HEK293 (cell line): ENCODE measurements at regions not wholly inside any gene's neighbourhood (a gene's known extent, or its start where the extent isn't known, plus 50 kb on each side); places are given as distances from the start of the nearest gene placed in this dataset.

Source experiments
- EGR2 ChIP-seq: fragments of 450-650 bp; formaldehyde crosslinking; IDR thresholded peaks from 2 replicates; pipeline ENCODE4 v1.5.1; 2016; ENCODE audit warnings: low read depth, missing biosample characterization, missing genetic modification characterization
- GLIS1 ChIP-seq: fragments of 450-650 bp; formaldehyde crosslinking; IDR thresholded peaks from 2 replicates; pipeline ENCODE4 v1.5.1; 2016; ENCODE audit warnings: missing biosample characterization, missing genetic modification characterization
- HOXA7 ChIP-seq: sonication (generic); formaldehyde crosslinking; IDR thresholded peaks from 2 replicates; pipeline ENCODE4 v1.8.1; 2022; ENCODE audit warnings: missing genetic modification reagents, borderline replicate concordance
- KLF10 ChIP-seq: fragments of 450-650 bp; IDR thresholded peaks from 2 replicates; pipeline ENCODE4 v1.5.1; 2018; ENCODE audit warnings: missing biosample characterization, mild to moderate bottlenecking, missing genetic modification characterization
- KLF8 ChIP-seq: fragments of 450-650 bp; formaldehyde crosslinking; IDR thresholded peaks from 2 replicates; pipeline ENCODE4 v1.5.1; 2016; ENCODE audit warnings: missing biosample characterization, missing genetic modification characterization
- MZF1 ChIP-seq: fragments of 450-650 bp; formaldehyde crosslinking; IDR thresholded peaks from 2 replicates; pipeline ENCODE4 v1.5.1; 2017; ENCODE audit warnings: missing biosample characterization, missing genetic modification characterization, borderline replicate concordance
- OVOL3 ChIP-seq: fragments of 450-650 bp; formaldehyde crosslinking; IDR thresholded peaks from 2 replicates; pipeline ENCODE4 v1.5.1; 2016; ENCODE audit warnings: missing biosample characterization, missing genetic modification characterization
- PBX3 ChIP-seq: sonication (generic); formaldehyde crosslinking; IDR thresholded peaks from 2 replicates; pipeline ENCODE4 v1.8.1; 2022; ENCODE audit warnings: mild to moderate bottlenecking, moderate library complexity, missing genetic modification reagents
- REPIN1 ChIP-seq: fragments of 450-650 bp; formaldehyde crosslinking; IDR thresholded peaks from 2 replicates; pipeline ENCODE4 v1.5.1; 2017; ENCODE audit warnings: missing biosample characterization, missing genetic modification characterization, low read depth
- REST ChIP-seq: fragments of 450-650 bp; formaldehyde crosslinking; IDR thresholded peaks from 2 replicates; pipeline ENCODE4 v1.5.1; 2016; ENCODE audit warnings: missing biosample characterization, missing genetic modification characterization
- ZBTB10 ChIP-seq: fragments of 450-650 bp; formaldehyde crosslinking; IDR thresholded peaks from 2 replicates; pipeline ENCODE4 v1.5.1; 2016; ENCODE audit warnings: missing biosample characterization, missing genetic modification characterization
- ZBTB20 ChIP-seq: fragments of 450-650 bp; formaldehyde crosslinking; IDR thresholded peaks from 2 replicates; pipeline ENCODE4 v1.5.1; 2016; ENCODE audit warnings: missing biosample characterization, missing genetic modification characterization
- ZBTB44 ChIP-seq: fragments of 450-650 bp; IDR thresholded peaks from 2 replicates; pipeline ENCODE4 v1.5.1; 2018; ENCODE audit warnings: missing biosample characterization, mild to moderate bottlenecking, missing genetic modification characterization
- ZBTB48 ChIP-seq: fragments of 450-650 bp; formaldehyde crosslinking; IDR thresholded peaks from 2 replicates; pipeline ENCODE4 v1.5.1; 2016; ENCODE audit warnings: missing biosample characterization, missing genetic modification characterization
- ZNF146 ChIP-seq: fragments of 450-650 bp; formaldehyde crosslinking; IDR thresholded peaks from 2 replicates; pipeline ENCODE4 v1.5.1; 2016; ENCODE audit warnings: missing biosample characterization, missing genetic modification characterization
- ZNF19 ChIP-seq: fragments of 450-650 bp; formaldehyde crosslinking; IDR thresholded peaks from 2 replicates; pipeline ENCODE4; 2016; ENCODE audit warnings: missing biosample characterization, missing genetic modification characterization, low read depth
- ZNF266 ChIP-seq: fragments of 450-650 bp; formaldehyde crosslinking; IDR thresholded peaks from 2 replicates; pipeline ENCODE4 v1.5.1; 2016; ENCODE audit warnings: missing biosample characterization, missing genetic modification characterization, low read depth
- ZNF341 ChIP-seq: fragments of 450-650 bp; formaldehyde crosslinking; IDR thresholded peaks from 2 replicates; pipeline ENCODE4; 2016; ENCODE audit warnings: low read depth, missing biosample characterization, missing genetic modification characterization
- ZNF391 ChIP-seq: fragments of 450-650 bp; formaldehyde crosslinking; IDR thresholded peaks from 2 replicates; pipeline ENCODE4 v1.5.1; 2016; ENCODE audit warnings: low read depth, missing biosample characterization, missing genetic modification characterization, borderline replicate concordance
- ZNF423 ChIP-seq: fragments of 450-650 bp; formaldehyde crosslinking; IDR thresholded peaks from 2 replicates; pipeline ENCODE4 v1.5.1; 2016; ENCODE audit warnings: missing biosample characterization, missing genetic modification characterization
- ZNF488 ChIP-seq: fragments of 450-650 bp; formaldehyde crosslinking; IDR thresholded peaks from 2 replicates; pipeline ENCODE4 v1.5.1; 2016; ENCODE audit warnings: missing biosample characterization, missing genetic modification characterization
- ZNF558 ChIP-seq: fragments of 450-650 bp; formaldehyde crosslinking; IDR thresholded peaks from 2 replicates; pipeline ENCODE4 v1.5.1; 2016; ENCODE audit warnings: missing biosample characterization, missing genetic modification characterization
- ZNF76 ChIP-seq: fragments of 450-650 bp; formaldehyde crosslinking; IDR thresholded peaks from 2 replicates; pipeline ENCODE4; 2016; ENCODE audit warnings: low read depth, missing biosample characterization, missing genetic modification characterization, borderline replicate concordance
- ZNF792 ChIP-seq: fragments of 450-650 bp; formaldehyde crosslinking; IDR thresholded peaks from 2 replicates; pipeline ENCODE4 v1.5.1; 2016; ENCODE audit warnings: missing biosample characterization, missing genetic modification characterization
- ZSCAN23 ChIP-seq: fragments of 450-650 bp; formaldehyde crosslinking; IDR thresholded peaks from 2 replicates; pipeline ENCODE4 v1.5.1; 2016; ENCODE audit warnings: missing biosample characterization, missing genetic modification characterization
- TF ChIP-seq, protein P1 (sequence below): fragments of 450-650 bp; formaldehyde crosslinking; IDR thresholded peaks from 2 replicates; pipeline ENCODE4 v1.5.1; 2016; ENCODE audit warnings: missing biosample characterization, missing genetic modification characterization, borderline replicate concordance
- TF ChIP-seq, protein P2 (sequence below): fragments of 450-650 bp; formaldehyde crosslinking; IDR thresholded peaks from 2 replicates; pipeline ENCODE4 v1.5.1; 2017; ENCODE audit warnings: missing biosample characterization, missing genetic modification characterization

GRCh38 chr5:92559781-92560180 lies 1021.2 kb downstream of the NR2F1-AS1 start (continued):
- peak; percentile 96 for TF ChIP-seq ZBTB44 (tag by site-specific recombination)
- TF ChIP-seq ZNF266, result no peak
- TF ChIP-seq ZBTB10 (tag by site-specific recombination), result no peak
- TF ChIP-seq ZNF558 (tag by site-specific recombination), result no peak
- TF ChIP-seq ZNF146, result no peak
- TF ChIP-seq, protein P1, sequence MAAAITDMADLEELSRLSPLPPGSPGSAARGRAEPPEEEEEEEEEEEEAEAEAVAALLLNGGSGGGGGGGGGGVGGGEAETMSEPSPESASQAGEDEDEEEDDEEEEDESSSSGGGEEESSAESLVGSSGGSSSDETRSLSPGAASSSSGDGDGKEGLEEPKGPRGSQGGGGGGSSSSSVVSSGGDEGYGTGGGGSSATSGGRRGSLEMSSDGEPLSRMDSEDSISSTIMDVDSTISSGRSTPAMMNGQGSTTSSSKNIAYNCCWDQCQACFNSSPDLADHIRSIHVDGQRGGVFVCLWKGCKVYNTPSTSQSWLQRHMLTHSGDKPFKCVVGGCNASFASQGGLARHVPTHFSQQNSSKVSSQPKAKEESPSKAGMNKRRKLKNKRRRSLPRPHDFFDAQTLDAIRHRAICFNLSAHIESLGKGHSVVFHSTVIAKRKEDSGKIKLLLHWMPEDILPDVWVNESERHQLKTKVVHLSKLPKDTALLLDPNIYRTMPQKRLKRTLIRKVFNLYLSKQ, result no peak
- TF ChIP-seq ZNF488 (tag by site-specific recombination), result no peak
- TF ChIP-seq KLF10 (tag by site-specific recombination), result no peak
- TF ChIP-seq ZBTB48 (tag by site-specific recombination), result no peak
- no peak for TF ChIP-seq ZSCAN23 (tag by site-specific recombination)
- TF ChIP-seq, protein P2, sequence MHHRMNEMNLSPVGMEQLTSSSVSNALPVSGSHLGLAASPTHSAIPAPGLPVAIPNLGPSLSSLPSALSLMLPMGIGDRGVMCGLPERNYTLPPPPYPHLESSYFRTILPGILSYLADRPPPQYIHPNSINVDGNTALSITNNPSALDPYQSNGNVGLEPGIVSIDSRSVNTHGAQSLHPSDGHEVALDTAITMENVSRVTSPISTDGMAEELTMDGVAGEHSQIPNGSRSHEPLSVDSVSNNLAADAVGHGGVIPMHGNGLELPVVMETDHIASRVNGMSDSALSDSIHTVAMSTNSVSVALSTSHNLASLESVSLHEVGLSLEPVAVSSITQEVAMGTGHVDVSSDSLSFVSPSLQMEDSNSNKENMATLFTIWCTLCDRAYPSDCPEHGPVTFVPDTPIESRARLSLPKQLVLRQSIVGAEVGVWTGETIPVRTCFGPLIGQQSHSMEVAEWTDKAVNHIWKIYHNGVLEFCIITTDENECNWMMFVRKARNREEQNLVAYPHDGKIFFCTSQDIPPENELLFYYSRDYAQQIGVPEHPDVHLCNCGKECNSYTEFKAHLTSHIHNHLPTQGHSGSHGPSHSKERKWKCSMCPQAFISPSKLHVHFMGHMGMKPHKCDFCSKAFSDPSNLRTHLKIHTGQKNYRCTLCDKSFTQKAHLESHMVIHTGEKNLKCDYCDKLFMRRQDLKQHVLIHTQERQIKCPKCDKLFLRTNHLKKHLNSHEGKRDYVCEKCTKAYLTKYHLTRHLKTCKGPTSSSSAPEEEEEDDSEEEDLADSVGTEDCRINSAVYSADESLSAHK (tag by site-specific recombination), result peak; percentile 85
- no peak for TF ChIP-seq EGR2 (tag by site-specific recombination)
- no peak for TF ChIP-seq REPIN1 (tag by site-specific recombination)
- no peak for TF ChIP-seq ZNF76 (tag by site-specific recombination)
- peak; percentile 59 for TF ChIP-seq KLF8 (tag by site-specific recombination)
- peak; percentile 72 for TF ChIP-seq ZBTB20 (tag by site-specific recombination)
- 0 out of 2 replicates have a peak, but pooled peaks have one; percentile 61 for TF ChIP-seq MZF1
- TF ChIP-seq ZNF341 (tag by site-specific recombination), result no peak
- TF ChIP-seq REST (tag by site-specific recombination), result no peak
- no peak for TF ChIP-seq ZNF19 (tag by site-specific recombination)
- no peak for TF ChIP-seq ZNF423 (tag by site-specific recombination)
- no peak for TF ChIP-seq ZNF391 (tag by site-specific recombination)
- TF ChIP-seq HOXA7 (CRISPR knock-in tag), result no peak
- TF ChIP-seq OVOL3 (tag by site-specific recombination), result 0 out of 2 replicates have a peak, but pooled peaks have one; percentile 51
- no peak for TF ChIP-seq PBX3 (CRISPR knock-in tag)
- no peak for TF ChIP-seq ZNF792
- TF ChIP-seq GLIS1 (tag by site-specific recombination), result peak; percentile 91
